Activated CD8-positive, alpha-beta memory T cell treated with anti-CD3 and anti-CD28 coated beads for 36 hours (primary cell): ENCODE measurements at regions not wholly inside any gene's neighbourhood (a gene's known extent, or its start where the extent isn't known, plus 50 kb on each side); places are given as distances from the start of the nearest gene placed in this dataset.
"Not testable (repeated sequence)": the region's sequence is repeated elsewhere in the genome, so short reads cannot be mapped to it uniquely, and the experiment has no call there.

Source experiments
- CTCF ChIA-PET: fragments of 350-600 bp; sonication (Branson Sonifier 250); formaldehyde crosslinking; loops from one replicate; lab custom pipeline; 2021; ENCODE audit warnings: antibody characterized with exemption; lab: Charles Lee
- POLR2A ChIA-PET: fragments of 350-600 bp; sonication (Branson Sonifier 250); formaldehyde crosslinking; loops from one replicate; lab custom pipeline; 2021; ENCODE audit warnings: antibody characterized with exemption; lab: Charles Lee

DNA sequence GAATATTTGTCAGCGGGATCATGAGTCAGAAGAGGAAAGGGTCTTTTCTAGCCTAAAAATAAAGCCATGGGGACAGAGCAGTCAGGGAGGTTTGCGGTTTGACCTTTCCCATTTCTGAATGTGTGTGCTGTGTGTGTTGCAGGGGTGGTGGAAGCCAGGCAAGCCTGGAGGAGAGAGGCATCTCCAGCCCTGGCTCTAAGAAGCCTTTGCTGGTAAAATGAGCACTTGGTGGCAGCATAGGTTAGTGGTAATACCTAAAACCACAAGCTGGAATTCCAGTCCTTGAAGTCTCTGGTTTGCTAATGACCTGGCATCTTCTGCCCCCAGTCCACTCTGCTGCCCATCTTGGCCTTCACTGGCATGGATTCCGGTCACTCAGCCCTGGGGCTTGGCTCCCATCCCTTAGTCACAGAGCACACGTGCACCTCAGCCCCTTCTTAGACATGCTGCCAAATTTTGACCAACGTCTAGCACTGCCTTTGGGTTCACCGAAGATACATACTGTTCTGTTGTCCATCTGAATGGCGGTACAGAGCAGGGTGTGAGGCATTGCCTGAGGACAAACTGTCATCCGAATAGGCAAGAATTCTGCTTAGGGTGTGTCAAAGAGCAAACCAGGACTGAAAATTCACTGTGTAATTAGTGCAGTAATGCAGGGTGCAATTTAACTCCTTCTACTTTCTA, 52.7 kb downstream of the KCNA5 start:
- CTCF ChIA-PET, result no interaction called here
- POLR2A ChIA-PET, result no interaction called here

DNA sequence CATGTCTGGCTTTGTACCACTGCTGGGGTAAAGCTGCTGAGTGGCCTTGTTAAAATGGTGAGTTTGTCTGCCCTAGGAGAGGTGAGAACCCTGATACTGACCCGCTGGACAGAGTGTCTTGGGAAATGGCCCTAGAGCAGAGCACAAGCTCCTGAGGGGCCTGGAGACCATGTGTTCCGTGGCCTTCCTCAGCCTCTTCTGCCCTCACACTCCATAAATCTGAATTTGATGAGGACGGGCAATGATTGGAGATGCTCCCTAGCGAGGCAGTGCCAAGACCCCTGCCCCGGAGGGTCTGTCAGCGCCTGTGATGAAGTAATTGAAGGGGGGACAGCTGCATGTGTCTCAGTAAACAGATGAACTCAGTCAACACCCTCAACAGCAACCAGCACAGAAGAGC, 54.1 kb downstream of the KCNA5 start:
- CTCF ChIA-PET, result no interaction called here
- POLR2A ChIA-PET, result no interaction called here

DNA sequence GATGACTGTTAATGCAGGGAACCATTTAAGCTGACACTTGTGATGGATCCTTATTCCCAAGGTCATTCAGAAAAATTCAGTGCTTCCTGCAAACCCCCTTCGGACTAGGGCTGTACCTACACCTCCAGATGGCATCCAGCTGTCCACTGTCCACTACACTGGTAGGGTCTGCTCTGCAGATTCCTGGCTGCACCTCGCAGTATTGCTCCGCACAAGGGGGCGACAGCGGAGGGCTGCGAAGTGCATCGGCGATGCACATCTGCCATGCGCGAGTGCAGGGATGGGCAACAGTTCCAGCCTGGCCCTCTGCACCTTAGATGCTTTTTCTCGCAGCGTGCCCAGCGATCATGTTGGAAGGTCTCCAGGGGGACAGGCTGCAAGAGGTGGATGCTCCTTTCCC, 55.5 kb downstream of the KCNA5 start:
- CTCF ChIA-PET, result no interaction called here
- POLR2A ChIA-PET, result no interaction called here

DNA sequence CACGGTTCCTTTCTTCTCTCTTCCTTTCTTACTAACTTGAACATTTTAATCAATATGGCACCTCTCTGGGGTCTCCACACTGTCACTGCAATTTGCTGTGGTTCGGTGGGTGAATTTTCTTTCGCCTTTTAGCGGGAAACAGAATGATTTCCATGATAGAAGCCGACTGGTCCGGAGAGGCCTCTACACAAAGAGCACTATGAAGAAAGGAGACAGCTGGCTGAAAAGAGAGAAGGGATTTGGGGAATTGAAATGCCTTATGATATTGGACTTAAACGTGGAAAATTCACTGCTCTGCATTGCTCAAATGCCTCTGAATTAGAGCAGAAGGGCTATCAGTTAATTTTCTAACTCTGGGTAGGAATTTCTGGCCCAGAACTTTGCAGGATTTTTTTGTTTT, 55.9 kb downstream of the KCNA5 start:
- ChIA-PET CTCF (no interaction called here), POLR2A (no interaction called here)

DNA sequence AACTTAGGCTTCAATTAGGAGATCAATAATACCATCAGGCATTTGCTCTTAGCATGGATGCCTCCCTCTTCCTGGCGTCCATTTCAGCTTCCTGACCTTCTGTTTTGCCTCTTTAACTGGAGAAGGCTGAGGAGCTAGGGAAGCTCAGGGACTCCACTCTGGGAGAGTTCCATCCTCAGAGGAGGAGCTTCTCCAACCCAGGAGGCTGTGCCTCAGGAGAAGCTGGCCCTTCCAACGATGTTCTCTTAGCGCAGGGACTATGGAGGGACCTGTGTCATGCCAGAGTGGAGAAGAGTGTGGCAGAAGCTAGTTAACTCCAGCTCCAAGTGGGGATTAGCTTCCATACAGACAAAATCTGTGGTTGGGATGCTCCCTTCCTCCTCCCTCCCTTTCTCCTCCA, 58.0 kb downstream of the KCNA5 start:
- CTCF ChIA-PET, result no interaction called here
- POLR2A ChIA-PET, result no interaction called here

DNA sequence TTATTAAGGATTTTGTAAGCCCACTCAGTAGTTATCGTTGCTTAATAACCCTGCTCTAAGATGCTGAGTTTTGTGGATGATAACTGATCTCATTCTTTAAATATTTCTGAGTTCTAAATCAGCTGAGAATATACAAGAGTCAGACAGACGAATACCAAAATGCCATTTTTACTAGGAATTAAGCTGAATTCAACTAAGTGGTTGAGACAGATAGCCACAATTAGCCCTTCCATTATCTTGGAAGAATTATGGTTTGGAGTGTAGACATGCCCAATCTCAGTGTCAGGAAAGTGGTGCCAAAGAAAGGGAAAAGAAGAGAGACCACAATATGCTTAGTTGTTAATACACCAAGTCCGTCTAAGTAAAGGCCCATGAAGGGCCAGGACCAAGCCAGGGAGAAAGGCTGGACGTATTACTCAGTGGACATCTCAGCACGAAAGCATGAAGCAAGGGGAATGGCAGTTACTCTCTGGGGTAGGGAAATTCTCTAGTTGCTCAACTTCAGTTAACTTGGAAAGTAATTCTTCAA, 58.6 kb downstream of the KCNA5 start:
- ChIA-PET POLR2A (no interaction called here), CTCF (no interaction called here)

DNA sequence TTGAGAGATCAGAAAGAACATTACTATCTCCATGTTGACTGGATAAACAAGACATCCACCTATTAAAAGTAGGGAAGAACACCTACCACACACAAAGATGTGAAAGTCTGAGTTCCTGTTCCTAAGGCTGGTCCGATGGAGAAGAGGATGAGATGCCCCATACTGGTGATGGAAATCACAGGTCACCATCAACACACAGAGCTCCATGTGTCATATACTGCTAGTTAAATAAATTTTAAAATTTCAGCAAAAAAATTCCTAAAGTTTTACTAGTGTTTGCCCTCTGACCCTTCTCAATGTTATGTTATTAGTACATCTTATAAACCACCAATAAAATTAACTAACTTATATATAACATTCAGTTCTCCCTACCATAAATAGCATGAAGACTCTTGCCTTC, 59.1 kb downstream of the KCNA5 start:
- ChIA-PET CTCF (no interaction called here), POLR2A (no interaction called here)

DNA sequence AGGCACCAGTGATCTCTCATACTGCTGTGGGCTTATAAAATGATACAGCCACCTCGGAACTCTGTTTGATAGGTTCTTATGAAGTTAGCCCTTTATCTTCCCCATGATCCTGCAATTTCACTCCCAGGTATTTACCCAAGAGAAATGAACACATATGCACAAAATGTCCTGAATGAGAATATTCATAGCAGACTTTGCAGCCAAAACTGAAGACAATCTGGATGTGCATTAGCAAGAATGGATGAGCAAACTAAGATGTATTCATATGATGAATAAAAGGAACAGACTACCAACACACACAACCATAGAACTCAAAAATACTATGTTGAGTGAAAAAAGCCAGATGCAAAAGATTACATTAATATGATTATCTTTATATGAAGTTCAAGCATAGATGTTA, 66.7 kb downstream of the KCNA5 start:
- ChIA-PET POLR2A (no interaction called here), CTCF (no interaction called here)

DNA sequence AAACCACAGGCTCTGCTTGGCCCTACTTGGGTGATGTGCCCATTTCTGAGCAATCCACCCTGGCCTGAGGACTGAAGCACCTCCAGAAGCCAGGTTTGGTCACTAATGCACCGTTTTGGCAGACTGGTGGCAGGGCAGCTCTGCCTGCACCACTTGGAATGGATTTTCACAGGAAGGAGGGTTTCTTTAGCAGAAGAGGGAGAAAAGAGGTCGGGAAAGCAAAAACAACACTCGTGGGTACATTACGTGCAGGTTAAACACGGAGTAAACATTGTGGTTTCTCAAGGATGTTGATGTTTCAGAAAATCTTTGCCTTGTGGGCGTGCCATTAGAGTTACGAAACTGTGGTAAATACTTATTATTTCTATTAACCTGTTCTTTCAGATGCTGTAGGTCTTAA, 70.8 kb downstream of the KCNA5 start:
- ChIA-PET CTCF (no interaction called here), POLR2A (no interaction called here)

DNA sequence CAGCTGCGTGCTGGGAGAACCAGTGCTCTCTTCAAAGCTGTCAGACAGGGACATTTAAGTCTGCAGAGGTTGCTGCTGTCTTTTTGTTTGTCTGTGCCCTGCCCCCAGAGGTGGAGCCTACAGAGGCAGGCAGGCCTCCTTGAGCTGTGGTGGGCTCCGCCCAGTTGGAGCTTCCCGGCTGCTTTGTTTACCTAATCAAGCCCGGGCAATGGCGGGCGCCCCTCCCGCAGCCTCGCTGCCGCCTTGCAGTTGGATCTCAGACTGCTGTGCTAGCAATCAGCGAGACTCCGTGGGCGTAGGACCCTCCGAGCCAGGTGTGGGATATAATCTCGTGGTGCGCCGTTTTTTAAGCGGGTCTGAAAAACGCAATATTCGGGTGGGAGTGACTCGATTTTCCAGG, 78.1 kb downstream of the KCNA5 start:
- CTCF ChIA-PET, result not testable (repeated sequence)

DNA sequence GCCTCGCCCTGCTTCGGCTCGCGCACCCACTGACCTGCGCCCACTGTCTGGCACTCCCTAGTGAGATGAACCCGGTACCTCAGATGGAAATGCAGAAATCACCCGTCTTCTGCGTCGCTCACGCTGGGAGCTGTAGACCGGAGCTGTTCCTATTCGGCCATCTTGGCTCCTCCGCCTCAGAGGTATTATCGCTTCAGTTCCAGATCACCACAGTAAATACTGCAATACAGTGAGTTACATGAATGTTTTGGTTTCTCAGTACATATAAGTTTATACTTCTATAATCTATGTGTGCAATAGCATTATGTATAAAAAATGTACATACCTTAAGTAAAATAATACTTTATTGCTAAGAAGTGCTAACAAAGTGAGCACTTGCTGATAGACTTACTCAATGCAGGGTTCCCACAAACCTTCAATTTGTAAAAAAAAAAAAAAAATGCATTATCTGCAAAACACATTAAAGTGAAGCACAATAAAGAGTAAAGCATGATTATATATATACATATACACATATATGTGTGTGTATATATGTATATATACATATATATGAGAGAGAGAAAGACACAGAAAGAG, 78.7 kb downstream of the KCNA5 start:
- POLR2A ChIA-PET, CTCF ChIA-PET: not testable (repeated sequence)

More for the DNA sequence above, 78.1 kb downstream of the KCNA5 start:
- POLR2A ChIA-PET, result not testable (repeated sequence)

DNA sequence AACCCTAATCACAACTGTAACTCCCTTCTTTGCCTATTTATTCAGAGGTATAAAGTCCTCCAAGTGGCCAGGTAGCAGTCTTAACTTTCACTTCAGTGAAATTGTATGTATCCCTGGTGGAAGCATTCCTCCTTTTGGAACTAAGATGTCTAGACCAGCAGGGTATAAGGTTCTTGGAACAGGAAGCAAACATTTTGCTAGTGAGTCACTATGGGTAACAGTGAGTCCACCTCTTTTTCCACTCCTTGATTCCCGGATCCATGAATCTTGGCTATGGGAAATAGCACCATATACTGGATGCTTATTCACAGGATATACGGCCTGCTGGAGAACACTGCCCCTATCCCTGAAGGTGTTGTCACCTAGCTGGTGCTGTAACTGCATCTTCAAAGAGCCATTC, 80.2 kb downstream of the KCNA5 start:
- ChIA-PET POLR2A (no interaction called here), CTCF (no interaction called here)

DNA sequence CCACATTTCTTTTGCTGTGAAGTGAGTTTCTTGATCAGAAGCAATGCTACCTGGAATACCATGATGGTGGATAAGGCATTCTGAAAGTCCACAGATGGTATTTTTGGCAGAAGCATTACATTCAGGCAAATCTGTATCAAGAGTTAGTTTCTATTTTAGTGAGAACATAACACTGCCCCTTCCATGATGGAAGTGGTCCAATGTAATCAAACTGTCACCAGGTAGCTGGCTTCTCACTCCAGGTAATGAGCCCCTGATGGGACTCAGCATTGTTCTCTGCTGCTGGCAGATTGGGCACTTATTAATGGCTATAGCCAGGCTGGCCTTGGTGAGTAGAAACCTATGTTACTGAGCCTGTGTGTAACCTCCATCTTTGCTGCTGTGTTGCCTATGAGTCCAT, 80.7 kb downstream of the KCNA5 start:
- POLR2A ChIA-PET, result no interaction called here
- CTCF ChIA-PET, result no interaction called here

DNA sequence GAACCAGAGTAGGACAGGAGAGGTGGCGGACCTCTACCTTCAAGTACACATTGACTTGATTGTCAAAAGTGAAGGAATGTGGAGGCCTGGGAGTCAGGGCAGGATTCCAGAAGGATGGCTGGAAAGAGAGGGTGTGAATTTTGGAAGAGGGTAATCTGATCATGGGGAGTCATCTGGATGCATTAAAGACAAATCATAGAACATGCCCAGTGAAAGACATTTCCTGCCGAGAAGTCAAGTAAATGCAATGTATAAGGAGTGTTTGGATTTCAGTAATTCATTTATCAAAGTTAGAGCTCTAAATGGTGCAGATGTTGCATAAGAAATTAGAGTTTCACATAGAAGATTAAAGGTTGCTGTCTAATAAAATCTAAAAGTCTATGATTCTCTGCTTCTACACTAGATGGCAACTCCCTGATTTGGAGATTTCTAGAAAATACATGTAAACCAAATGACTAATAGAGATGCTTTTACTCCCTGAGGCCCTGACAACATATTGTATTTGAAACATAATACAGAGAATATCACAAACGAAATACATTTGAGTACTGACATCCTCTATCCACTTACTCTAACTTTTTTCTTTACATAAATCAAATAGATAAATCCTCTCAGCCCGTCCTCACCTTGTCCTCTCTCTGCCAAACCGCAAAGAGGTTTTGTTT, 91.3 kb downstream of the KCNA5 start:
- CTCF ChIA-PET, result no interaction called here
- POLR2A ChIA-PET, result no interaction called here

DNA sequence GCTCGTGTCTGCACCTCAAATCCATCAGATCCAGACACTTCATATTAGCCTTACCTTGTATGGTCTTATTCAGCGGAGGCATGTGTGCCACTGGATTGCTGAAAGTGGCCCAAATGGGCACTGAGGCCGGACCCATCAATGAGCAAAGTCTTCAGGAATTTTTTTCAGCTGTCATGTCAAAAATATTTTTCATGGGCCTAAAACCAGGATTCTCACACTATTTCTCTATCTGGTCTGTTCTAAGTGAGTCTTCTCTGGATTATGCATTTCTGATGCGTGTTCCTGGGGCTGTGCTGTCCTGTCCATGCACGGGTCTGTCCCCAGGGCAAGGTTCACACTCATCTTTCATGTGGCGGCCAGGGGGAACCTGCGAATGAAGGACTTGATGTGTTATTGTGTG, 94.6 kb downstream of the KCNA5 start:
- POLR2A ChIA-PET, result no interaction called here
- CTCF ChIA-PET, result no interaction called here

DNA sequence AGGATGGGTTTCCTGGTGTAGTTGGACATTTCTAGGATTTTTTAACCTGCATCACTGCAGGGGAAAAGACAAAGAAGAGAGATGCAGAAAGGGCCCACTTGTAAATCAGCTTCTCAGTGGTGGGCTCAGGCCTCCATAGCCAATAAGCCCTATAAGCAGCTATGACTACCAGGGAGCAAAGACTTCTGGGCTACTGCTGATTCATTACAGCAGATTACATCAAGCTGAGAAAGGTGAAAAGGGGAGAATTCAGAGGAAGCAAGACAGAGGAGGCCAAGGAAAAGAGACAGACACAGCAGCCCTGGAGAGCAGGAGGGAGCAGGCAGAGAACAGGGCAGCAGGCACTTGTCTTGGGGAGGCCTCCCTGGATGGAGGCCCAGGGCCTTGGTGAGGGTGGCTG, 95.2 kb downstream of the KCNA5 start:
- POLR2A ChIA-PET, result no interaction called here
- CTCF ChIA-PET, result no interaction called here

DNA sequence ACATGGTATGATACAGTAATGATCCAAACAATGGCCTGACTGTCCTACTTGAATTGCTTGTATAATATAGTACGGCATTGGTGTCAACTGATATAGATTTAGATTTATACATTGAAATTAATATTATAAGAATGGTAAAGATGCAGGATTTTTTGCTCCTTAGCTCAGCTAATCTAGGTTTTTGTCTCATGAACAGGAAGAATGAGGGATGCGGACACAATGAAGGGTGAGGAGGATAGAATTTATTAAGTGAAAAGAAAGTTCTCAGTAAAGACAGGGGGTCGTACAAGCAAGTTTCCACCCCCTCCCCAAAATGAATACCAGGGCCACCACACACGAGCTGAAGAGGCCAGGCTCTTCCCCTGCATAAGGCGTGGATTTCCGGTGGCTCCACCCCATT, 96.1 kb downstream of the KCNA5 start:
- POLR2A ChIA-PET, result no interaction called here
- CTCF ChIA-PET, result no interaction called here

DNA sequence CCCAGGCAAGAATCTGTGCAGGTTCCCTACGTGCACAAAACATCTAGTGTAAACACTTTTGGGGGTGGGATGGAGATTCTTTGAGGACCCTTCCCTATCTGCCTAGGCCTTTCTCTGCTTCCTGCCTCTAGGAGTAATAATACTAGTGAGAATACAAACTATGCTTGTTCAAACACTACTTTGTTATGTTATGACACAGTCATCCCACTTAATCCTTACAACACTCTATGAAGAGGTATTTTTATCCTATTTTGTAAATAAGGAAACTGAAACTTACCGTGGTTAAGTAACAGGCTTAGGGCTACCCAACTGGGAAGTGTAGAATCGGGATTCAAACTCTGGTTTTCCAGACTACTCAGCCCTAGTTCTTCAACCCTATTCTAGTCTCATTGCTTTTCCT, 96.5 kb downstream of the KCNA5 start:
- POLR2A ChIA-PET, result no interaction called here
- CTCF ChIA-PET, result no interaction called here

DNA sequence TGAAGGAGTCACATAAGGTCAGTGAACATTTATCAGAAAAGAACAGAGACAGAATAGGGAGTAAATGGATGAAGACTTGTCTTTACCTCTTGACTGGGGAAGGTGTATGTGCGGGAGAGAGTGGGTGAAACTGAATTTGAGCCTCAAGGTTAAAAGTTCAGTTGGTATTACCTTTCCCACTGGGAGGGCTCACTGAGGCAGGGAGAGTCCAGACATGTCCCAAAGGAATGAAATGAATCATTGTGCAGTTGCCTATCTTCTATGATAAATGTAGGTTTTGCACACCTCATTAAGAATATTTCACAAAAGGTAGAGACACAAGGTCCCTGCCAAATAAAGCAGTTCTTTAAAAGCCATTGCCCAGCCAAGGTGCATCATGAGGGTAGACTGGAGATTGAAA, 105.2 kb downstream of the KCNA5 start:
- ChIA-PET CTCF (no interaction called here), POLR2A (no interaction called here)

DNA sequence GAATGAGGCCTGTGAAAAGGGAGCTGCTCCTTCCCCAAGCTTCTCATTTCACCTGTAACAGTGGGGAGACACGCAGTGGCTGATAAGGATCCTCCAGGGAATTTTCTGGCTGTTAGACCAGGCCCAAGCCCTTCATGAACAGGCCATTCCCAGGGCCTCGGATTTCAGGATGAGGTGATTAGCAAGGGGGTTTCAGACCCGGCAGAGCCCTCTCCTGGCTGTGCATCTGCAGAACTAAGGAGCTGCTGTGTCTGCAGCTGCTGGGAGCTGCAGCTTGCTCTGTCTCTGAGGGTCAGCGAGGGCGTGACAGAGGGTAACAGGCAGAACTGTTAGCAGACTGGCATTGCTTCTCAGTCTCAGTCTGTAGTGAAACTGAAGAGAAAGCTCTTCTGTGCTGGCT, 110.4 kb downstream of the KCNA5 start:
- ChIA-PET CTCF (no interaction called here), POLR2A (no interaction called here)

DNA sequence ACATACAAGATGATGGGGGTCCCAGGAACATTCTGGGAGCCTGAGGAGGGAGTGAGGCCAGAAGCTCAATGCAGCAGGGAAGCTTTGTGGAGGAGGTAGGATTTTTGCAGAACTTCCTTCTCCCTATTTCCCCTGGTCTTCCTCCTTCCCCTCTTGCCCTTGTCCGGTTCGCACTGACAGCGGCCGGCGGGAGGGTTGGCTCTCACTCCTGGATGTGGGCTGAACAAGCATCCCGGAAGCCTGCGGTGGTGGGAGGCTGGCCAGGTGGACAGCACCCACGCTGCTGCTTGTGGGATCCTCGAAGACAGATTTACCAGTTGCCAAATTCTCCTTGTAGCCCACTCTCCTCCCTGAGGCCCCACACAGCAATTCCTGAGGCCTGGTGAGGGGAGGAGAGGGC, 112.2 kb downstream of the KCNA5 start:
- CTCF ChIA-PET, result no interaction called here

More for the DNA sequence above, 112.2 kb downstream of the KCNA5 start:
- POLR2A ChIA-PET, result no interaction called here
